Astrocyte of the cerebellum (primary cell): ENCODE measurements at regions not wholly inside any gene's neighbourhood (a gene's known extent, or its start where the extent isn't known, plus 50 kb on each side); places are given as distances from the start of the nearest gene placed in this dataset.
"Not testable (repeated sequence)": the region's sequence is repeated elsewhere in the genome, so short reads cannot be mapped to it uniquely, and the experiment has no call there.

Experiments used
- DNase-seq: peaks from one replicate; pipeline ENCODE4 v3.0.0-alpha.2; 2011; ENCODE audit warnings: low read depth
- H3K4me3 ChIP-seq: 2 replicates; pipeline ENCODE4 v1.5.1; 2011; ENCODE audit warnings: mild to moderate bottlenecking, low read depth, low read length, moderate library complexity
- in situ Hi-C: cut with HindIII; loops from 2 replicates; pipeline ENCODE4 v1.10.0; 2017; ENCODE audit warnings: low sequenced_read_pairs
- TF ChIP-seq, protein P1 (sequence below): IDR thresholded peaks from 2 replicates; pipeline ENCODE4 v1.5.1; 2012; ENCODE audit warnings: low read length, low read depth, moderate library complexity, mild to moderate bottlenecking; ENCODE audit errors: missing control alignments

- H3K4me3 ChIP-seq, DNase-seq, in situ Hi-C loops: not testable (repeated sequence)
Measured at GRCh38 chr16:88169831-88170165, 213.0 kb upstream of the ZNF469 start.

GRCh38 chr16:88170528-88170991 lies 212.2 kb upstream of the ZNF469 start:
- no peak for DNase-seq
- TF ChIP-seq, protein P1, sequence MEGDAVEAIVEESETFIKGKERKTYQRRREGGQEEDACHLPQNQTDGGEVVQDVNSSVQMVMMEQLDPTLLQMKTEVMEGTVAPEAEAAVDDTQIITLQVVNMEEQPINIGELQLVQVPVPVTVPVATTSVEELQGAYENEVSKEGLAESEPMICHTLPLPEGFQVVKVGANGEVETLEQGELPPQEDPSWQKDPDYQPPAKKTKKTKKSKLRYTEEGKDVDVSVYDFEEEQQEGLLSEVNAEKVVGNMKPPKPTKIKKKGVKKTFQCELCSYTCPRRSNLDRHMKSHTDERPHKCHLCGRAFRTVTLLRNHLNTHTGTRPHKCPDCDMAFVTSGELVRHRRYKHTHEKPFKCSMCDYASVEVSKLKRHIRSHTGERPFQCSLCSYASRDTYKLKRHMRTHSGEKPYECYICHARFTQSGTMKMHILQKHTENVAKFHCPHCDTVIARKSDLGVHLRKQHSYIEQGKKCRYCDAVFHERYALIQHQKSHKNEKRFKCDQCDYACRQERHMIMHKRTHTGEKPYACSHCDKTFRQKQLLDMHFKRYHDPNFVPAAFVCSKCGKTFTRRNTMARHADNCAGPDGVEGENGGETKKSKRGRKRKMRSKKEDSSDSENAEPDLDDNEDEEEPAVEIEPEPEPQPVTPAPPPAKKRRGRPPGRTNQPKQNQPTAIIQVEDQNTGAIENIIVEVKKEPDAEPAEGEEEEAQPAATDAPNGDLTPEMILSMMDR: no peak
- in situ Hi-C loops: no loop called here
- no peak overlapping the region for H3K4me3 ChIP-seq

DNA sequence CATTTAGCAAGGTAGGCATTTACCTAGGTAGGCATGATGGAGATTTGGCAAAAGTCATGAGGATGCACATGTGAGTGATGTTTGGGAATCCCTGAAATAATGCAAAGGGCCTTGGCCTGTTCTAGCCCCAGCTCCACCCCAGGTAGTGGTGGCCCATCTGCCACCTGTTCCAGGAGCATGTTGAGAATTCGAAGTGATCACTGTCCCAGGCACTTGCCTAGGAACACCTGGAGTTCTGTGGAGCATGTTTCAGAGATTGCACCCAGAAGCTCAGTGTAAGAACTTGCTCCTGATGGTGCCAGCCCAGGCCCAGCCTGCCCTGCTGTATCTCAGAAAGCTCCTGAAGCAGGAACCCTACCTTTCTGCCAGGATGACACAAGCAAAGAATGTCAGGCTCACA lies 211.6 kb upstream of the ZNF469 start:
- DNase-seq, H3K4me3 ChIP-seq, in situ Hi-C loops: not testable (repeated sequence)

DNA sequence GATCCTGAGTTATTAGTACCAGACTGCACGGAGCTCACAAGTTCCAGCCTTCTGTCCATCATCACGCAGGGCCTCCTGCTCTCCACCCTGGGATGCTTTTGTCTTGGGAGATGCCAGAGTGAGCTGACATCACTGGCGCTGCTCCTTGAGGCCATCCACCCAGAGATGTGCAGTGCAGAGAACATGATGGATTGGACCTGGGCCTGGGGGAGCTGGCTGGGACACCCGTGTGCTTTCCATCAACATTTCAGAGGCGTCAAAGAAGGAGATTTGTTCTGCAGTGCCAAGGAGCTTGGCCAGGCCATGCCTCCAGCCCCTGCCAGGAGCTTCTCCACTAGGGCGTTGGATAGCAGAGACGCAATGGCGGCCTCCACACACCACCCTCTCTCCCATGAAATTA lies 206.6 kb upstream of the ZNF469 start:
- H3K4me3 ChIP-seq, in situ Hi-C loops, DNase-seq: not testable (repeated sequence)

GRCh38 chr16:88176591-88177180 lies 206.1 kb upstream of the ZNF469 start:
- DNase-seq, in situ Hi-C loops, H3K4me3 ChIP-seq: not testable (repeated sequence)

DNA sequence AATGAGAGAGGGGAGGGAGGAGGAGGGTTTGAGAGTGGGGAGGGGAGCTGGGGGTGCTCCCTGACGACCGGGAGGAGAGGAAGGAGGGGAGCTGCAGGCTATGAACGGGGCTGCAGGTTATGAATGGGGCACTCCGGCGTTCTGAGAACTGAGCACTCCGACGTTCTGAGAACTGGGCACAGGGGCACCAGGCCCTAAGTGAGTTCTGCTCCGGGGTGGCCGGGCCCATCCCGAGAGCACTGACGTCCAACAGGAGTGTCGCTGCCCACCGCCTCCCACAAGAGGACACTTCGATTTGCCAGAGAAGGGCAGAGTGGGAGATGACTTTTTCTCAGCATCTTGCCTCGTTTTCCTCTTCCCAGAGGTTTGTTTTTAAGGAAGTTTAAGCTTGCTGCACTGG lies 204.5 kb upstream of the ZNF469 start:
- DNase-seq, in situ Hi-C loops, H3K4me3 ChIP-seq: not testable (repeated sequence)

DNA sequence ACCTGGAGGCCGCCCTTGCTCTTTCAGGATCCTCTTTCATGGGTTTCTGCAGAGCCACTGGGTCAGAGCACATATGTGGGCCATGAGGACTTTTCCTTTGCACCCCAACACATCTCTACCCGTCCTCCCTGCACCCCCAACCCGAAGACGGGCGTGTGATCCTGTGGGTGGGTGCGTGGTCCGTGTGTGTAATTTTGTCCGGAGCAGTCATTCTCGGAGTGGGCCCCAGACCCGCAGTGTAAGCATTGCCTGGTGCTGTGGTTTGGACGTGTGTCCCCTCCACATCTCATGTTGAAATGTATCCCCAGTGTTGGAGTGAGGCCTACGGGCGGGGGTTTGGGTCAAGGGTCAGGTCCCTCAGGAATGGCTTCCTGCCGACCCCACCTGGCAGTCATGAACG lies 203.9 kb upstream of the ZNF469 start:
- H3K4me3 ChIP-seq, DNase-seq, in situ Hi-C loops: not testable (repeated sequence)

- H3K4me3 ChIP-seq, in situ Hi-C loops, DNase-seq: not testable (repeated sequence)
Measured at GRCh38 chr16:88182967-88183881, 199.5 kb upstream of the ZNF469 start.

DNA sequence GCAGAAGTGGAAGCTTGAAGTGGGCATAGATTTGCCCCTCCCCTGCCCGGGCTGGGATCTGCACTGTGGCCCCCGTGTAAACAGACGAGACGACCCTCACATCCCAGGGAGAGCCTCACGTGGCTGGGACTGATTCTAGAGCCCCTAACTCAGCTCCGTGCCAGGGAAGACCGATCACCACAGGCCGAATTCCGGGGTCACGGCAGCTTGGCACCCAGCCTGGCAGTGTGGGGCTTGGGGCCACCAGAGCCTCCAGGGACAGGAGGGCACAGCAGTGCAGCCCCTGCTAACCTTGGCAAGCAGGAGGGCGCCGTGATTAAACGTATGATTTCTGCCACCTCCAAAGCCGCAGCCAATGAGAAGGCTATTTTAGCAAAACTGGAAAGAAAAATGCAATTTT lies 198.7 kb upstream of the ZNF469 start:
- DNase-seq, H3K4me3 ChIP-seq, in situ Hi-C loops: not testable (repeated sequence)

GRCh38 chr16:88184566-88185355 lies 198.0 kb upstream of the ZNF469 start:
- DNase-seq, H3K4me3 ChIP-seq, in situ Hi-C loops: not testable (repeated sequence)

GRCh38 chr16:88185406-88185805 lies 197.4 kb upstream of the ZNF469 start:
- H3K4me3 ChIP-seq: peak overlapping the region; percentile 30
- in situ Hi-C loops, DNase-seq: not testable (repeated sequence)

GRCh38 chr16:88185976-88186888 lies 196.5 kb upstream of the ZNF469 start:
- in situ Hi-C loops: not testable (repeated sequence)
- H3K4me3 ChIP-seq: peak overlapping the region; percentile 30
- peak; percentile 69 for DNase-seq

GRCh38 chr16:88186889-88187870 lies 195.6 kb upstream of the ZNF469 start:
- DNase-seq: peak; percentile 84
- H3K4me3 ChIP-seq, in situ Hi-C loops: not testable (repeated sequence)

DNA sequence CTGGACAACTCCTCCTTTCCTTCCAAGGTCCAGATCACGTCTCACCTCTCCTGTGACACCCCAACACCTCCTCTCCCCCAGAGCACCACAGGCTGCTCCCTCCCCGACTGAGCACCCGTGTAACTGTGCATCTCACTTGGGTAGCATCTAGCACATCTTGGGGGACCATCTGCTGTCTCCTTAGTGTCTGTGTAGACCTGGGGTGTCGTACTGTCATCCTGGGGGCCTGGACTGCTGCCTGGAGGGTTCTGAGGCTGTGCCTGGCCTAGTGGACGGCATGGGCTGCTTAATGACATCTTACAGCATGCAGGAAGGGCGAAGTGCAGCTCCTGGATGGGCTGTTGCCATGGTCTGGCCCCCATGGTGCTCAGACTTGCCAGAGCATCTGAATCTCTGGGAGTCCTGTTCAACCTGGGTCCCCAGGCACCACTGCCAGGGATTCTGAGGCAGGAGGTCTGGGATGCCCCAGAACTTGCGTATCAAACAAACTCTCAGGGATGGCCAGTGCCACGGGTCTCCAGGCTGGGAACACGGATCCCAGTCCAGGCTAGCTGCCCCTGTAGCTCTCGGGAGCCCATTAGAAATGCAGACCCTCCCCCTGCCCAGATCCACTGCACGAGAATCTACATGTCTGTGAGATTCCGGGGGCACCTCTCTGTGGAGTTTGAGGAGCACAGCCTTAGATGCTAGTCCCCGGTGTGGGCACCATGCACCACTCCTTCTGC lies 194.4 kb upstream of the ZNF469 start:
- DNase-seq, in situ Hi-C loops, H3K4me3 ChIP-seq: not testable (repeated sequence)
